OCI-LY1 (cell line): ENCODE measurements at regions not wholly inside any gene's neighbourhood (a gene's known extent, or its start where the extent isn't known, plus 50 kb on each side); places are given as distances from the start of the nearest gene placed in this dataset.

Experiments used
- H2AFZ ChIP-seq: fragments of 200-600 bp; sonication (generic), shearing (Covaris generic); 2 replicates; pipeline ENCODE4 v1.6.0; 2014; ENCODE audit warnings: antibody characterized with exemption, mild to moderate bottlenecking, low read length
- H3F3A ChIP-seq: fragments of 200-600 bp; sonication (generic), shearing (Covaris generic); 2 replicates; pipeline ENCODE4 v1.6.0; 2014; ENCODE audit warnings: mild to moderate bottlenecking, antibody characterized with exemption, low read length, moderate library complexity; ENCODE audit not compliant: insufficient read depth
- H3K27ac ChIP-seq: fragments of 200-600 bp; sonication (generic); 2 replicates; pipeline ENCODE4 v1.5.1; 2014; ENCODE audit warnings: low read length, mixed run types, mild to moderate bottlenecking, low read depth; ENCODE audit not compliant: poor library complexity, severe bottlenecking
- H3K27me3 ChIP-seq: fragments of 200-600 bp; sonication (generic); 2 replicates; pipeline ENCODE4 v1.6.0; 2014; ENCODE audit warnings: antibody characterized with exemption, mild to moderate bottlenecking, low read length, moderate library complexity; ENCODE audit not compliant: insufficient read depth
- H3K36me3 ChIP-seq: fragments of 200-600 bp; sonication (generic); 2 replicates; pipeline ENCODE4 v1.6.1; 2014; ENCODE audit warnings: mild to moderate bottlenecking, antibody characterized with exemption, low read length, moderate library complexity, mixed read lengths; ENCODE audit not compliant: insufficient read depth
- H3K4me1 ChIP-seq: fragments of 200-600 bp; sonication (generic); 2 replicates; pipeline ENCODE4 v1.5.1; 2014; ENCODE audit warnings: mild to moderate bottlenecking, low read length, moderate library complexity; ENCODE audit not compliant: insufficient read depth, severe bottlenecking
- H3K4me2 ChIP-seq: fragments of 200-600 bp; sonication (generic), shearing (Covaris generic); 2 replicates; pipeline ENCODE4 v1.6.1; 2014; ENCODE audit warnings: low read length
- H3K4me3 ChIP-seq: fragments of 200-600 bp; sonication (generic); 2 replicates; pipeline ENCODE4 v1.5.1; 2014; ENCODE audit warnings: low read length, low read depth, mild to moderate bottlenecking, mixed read lengths; ENCODE audit not compliant: poor library complexity, severe bottlenecking
- H3K79me2 ChIP-seq: fragments of 200-600 bp; shearing (Covaris generic); 2 replicates; pipeline ENCODE4 v1.6.1; 2016; ENCODE audit warnings: mixed run types, low read length, mixed read lengths; ENCODE audit not compliant: insufficient read depth
- H3K9ac ChIP-seq: fragments of 200-600 bp; sonication (generic), shearing (Covaris generic); 2 replicates; pipeline ENCODE4 v1.6.1; 2014; ENCODE audit warnings: mild to moderate bottlenecking, low read length, mixed read lengths
- H3K9me2 ChIP-seq: fragments of 200-600 bp; sonication (generic), shearing (Covaris generic); 2 replicates; pipeline ENCODE4 v1.6.1; 2014; ENCODE audit warnings: low read depth, mild to moderate bottlenecking, low read length, mixed read lengths
- H3K9me3 ChIP-seq: fragments of 200-600 bp; shearing (Covaris generic); 2 replicates; pipeline ENCODE4 v1.6.1; 2014; ENCODE audit warnings: low read length, mixed read lengths
- H4K20me1 ChIP-seq: fragments of 200-600 bp; sonication (generic), shearing (Covaris generic); 2 replicates; pipeline ENCODE4 v1.6.0; 2016; ENCODE audit warnings: mild to moderate bottlenecking, low read length; ENCODE audit not compliant: insufficient read depth
- EZH2 ChIP-seq: fragments of 200-600 bp; sonication (generic), shearing (Covaris generic); IDR thresholded peaks from 2 replicates; pipeline ENCODE4 v1.8.0; 2017; ENCODE audit warnings: borderline replicate concordance, mixed run types, mild to moderate bottlenecking, antibody characterized with exemption, low read length, moderate library complexity, mixed read lengths
- TF ChIP-seq, protein P1 (sequence below): fragments of 200-600 bp; sonication (generic), shearing (Covaris generic); IDR thresholded peaks from 2 replicates; pipeline ENCODE4 v1.5.1; 2017; ENCODE audit warnings: mild to moderate bottlenecking, antibody characterized with exemption, low read length, moderate library complexity, mixed read lengths

DNA sequence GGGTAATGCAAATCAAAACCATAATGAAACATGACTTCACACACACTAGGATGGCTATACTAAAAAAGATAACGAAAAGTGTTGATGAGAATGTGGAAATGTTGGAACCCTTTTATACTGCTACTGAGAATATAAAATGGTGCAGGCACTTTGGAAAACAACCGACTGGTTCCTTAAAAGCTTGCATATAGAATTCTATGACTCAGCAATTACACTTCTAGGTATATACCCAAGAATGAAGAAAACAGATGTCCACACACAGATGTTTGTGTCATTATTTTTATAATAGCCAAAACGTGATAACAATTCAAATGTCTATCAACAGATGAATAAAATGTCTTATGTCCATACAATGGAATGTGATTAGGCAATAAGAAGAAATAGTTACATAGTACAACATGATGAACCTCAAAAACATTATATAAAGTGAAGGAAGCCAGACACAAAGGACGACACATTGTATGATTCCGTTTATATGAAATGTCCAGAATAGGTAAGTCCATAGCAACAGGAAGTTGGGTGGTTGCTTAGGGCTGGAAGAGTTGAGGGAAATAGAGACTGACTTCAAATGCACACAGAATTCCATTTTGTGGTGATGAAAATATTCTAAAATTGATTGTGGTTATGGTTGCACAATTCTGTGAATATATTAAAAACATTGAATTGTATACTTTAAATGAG is 148.3 kb upstream of the PHYHIPL start:
- TF ChIP-seq, protein P1, sequence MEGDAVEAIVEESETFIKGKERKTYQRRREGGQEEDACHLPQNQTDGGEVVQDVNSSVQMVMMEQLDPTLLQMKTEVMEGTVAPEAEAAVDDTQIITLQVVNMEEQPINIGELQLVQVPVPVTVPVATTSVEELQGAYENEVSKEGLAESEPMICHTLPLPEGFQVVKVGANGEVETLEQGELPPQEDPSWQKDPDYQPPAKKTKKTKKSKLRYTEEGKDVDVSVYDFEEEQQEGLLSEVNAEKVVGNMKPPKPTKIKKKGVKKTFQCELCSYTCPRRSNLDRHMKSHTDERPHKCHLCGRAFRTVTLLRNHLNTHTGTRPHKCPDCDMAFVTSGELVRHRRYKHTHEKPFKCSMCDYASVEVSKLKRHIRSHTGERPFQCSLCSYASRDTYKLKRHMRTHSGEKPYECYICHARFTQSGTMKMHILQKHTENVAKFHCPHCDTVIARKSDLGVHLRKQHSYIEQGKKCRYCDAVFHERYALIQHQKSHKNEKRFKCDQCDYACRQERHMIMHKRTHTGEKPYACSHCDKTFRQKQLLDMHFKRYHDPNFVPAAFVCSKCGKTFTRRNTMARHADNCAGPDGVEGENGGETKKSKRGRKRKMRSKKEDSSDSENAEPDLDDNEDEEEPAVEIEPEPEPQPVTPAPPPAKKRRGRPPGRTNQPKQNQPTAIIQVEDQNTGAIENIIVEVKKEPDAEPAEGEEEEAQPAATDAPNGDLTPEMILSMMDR, result no peak
- TF ChIP-seq EZH2, result no peak
- no peak overlapping the region for H3K27ac ChIP-seq
- H3K79me2 ChIP-seq, result no peaks in the 10 kb centered on the region
- no peak overlapping the region for H3K4me2 ChIP-seq
- H3K9ac ChIP-seq, result no peak overlapping the region
- H3F3A ChIP-seq, result no peaks in the 10 kb centered on the region
- H3K4me1 ChIP-seq, result no peaks in the 10 kb centered on the region
- H3K27me3 ChIP-seq, result no peaks in the 10 kb centered on the region
- no peak overlapping the region for H2AFZ ChIP-seq
- no peaks in the 10 kb centered on the region for H3K9me3 ChIP-seq
- no peaks in the 10 kb centered on the region for H4K20me1 ChIP-seq
- no peak overlapping the region for H3K4me3 ChIP-seq
- H3K36me3 ChIP-seq, result no peaks in the 10 kb centered on the region
- H3K9me2 ChIP-seq, result no peaks in the 10 kb centered on the region

DNA sequence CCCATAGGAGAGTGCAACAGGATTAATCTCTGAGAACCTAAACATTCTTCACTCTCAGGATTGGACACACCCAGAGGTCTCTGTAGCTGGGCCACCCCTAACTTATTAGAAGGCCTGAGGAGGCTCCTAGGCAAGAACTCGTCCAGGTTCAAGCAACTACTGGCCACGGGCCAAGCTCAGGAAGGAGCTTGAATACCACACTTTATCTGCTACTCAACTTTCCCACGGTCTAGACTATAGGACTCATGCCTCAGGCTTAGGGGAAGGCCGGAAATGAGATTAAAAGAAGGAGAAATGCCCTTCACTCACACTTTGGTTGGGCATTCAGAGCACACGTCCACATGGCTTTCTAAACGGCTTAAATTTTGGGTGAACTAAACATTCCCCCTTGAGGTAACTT is 142.8 kb upstream of the PHYHIPL start:
- Histone ChIP-seq H3K9me2 (no peaks in the 10 kb centered on the region), H2AFZ (no peak overlapping the region), H3K4me2 (no peak overlapping the region), H3K9ac (no peak overlapping the region), H3K9me3 (no peaks in the 10 kb centered on the region), H3K4me1 (no peaks in the 10 kb centered on the region), H3K27me3 (no peaks in the 10 kb centered on the region), H4K20me1 (no peaks in the 10 kb centered on the region), H3K36me3 (no peaks in the 10 kb centered on the region), H3K79me2 (no peaks in the 10 kb centered on the region), H3K4me3 (no peak overlapping the region), H3F3A (no peaks in the 10 kb centered on the region), H3K27ac (no peak overlapping the region)
- no peak for TF ChIP-seq EZH2
- TF ChIP-seq, protein P1, result no peak

DNA sequence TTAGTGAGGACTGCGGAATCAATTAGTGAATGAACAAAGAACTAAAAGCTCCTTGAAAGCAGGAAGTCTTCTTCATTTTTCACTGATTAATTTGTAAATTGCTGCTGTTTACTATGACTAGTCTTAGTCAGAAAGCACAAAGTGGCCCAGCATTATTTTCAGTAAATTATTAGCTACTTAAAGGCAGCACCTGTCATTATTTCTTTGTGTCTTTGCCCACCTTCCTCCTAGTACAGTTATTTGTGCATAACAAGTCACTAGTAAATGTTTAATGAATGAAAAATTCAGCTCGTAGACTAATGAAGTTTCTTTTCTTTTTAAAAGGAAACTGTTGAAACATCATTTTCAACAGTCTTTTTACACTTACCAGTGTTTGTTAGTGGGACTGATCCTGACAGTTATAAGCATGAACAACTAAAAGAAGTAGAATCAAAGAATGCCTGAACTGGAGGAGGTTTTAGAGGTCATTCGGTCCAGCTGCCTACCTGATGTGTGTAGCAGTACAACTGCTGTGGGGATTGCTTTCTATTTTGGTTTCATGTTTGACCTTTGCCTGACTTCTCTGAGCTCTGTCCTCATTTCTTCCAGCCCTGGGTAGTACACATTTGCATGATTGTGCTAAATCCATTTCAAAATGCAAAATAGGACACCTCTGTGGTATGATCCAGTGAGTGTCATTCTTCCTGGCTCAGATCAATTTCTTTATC is 140.0 kb upstream of the PHYHIPL start:
- H3K4me3 ChIP-seq, result no peak overlapping the region
- H3K9me3 ChIP-seq, result no peaks in the 10 kb centered on the region
- no peak overlapping the region for H2AFZ ChIP-seq
- H3K27ac ChIP-seq, result no peak overlapping the region
- H4K20me1 ChIP-seq, result no peaks in the 10 kb centered on the region
- no peaks in the 10 kb centered on the region for H3K79me2 ChIP-seq
- no peak overlapping the region for H3K4me2 ChIP-seq
- H3F3A ChIP-seq, result no peaks in the 10 kb centered on the region
- H3K27me3 ChIP-seq, result no peaks in the 10 kb centered on the region
- no peaks in the 10 kb centered on the region for H3K9me2 ChIP-seq
- H3K9ac ChIP-seq, result no peak overlapping the region
- no peaks in the 10 kb centered on the region for H3K36me3 ChIP-seq
- no peak for TF ChIP-seq EZH2
- TF ChIP-seq, protein P1, result no peak
- no peaks in the 10 kb centered on the region for H3K4me1 ChIP-seq
